Neuronal stem cell (in vitro differentiated cells): ENCODE measurements at regions not wholly inside any gene's neighbourhood (a gene's known extent, or its start where the extent isn't known, plus 50 kb on each side); places are given as distances from the start of the nearest gene placed in this dataset.

ENCODE experiments used
- DNase-seq: peaks from one replicate; pipeline ENCODE4 v3.0.0-alpha.2; 2013; ENCODE audit warnings: low spot score
- H2AFZ ChIP-seq: one replicate; pipeline ENCODE4 v1.6.1; 2013; ENCODE audit warnings: mild to moderate bottlenecking, low read length, inconsistent platforms
- H2AK5ac ChIP-seq: 2 replicates; pipeline ENCODE4 v1.6.1; 2013; ENCODE audit warnings: low read depth, mild to moderate bottlenecking, inconsistent platforms, low read length, moderate library complexity, mixed read lengths
- H2BK120ac ChIP-seq: 2 replicates; pipeline ENCODE4 v1.6.1; 2013; ENCODE audit warnings: low read depth, mild to moderate bottlenecking, inconsistent platforms, low read length, moderate library complexity, mixed read lengths
- H2BK12ac ChIP-seq: one replicate; pipeline ENCODE4 v1.6.1; 2013; ENCODE audit warnings: low read length, inconsistent platforms
- H2BK15ac ChIP-seq: 2 replicates; pipeline ENCODE4 v1.6.1; 2013; ENCODE audit warnings: mild to moderate bottlenecking, low read length, inconsistent platforms, mixed read lengths
- H2BK5ac ChIP-seq: one replicate; pipeline ENCODE4 v1.6.1; 2013; ENCODE audit warnings: inconsistent platforms, mild to moderate bottlenecking, low read length, moderate library complexity
- H3K14ac ChIP-seq: one replicate; pipeline ENCODE4 v1.6.1; 2013; ENCODE audit warnings: low read length, inconsistent platforms
- H3K18ac ChIP-seq: 2 replicates; pipeline ENCODE4 v1.6.1; 2013; ENCODE audit warnings: low read length, inconsistent platforms
- H3K23ac ChIP-seq: 2 replicates; pipeline ENCODE4 v1.6.1; 2013; ENCODE audit warnings: low read depth, mild to moderate bottlenecking, mixed read lengths, low read length, inconsistent platforms; ENCODE audit not compliant: poor library complexity
- H3K27ac ChIP-seq: replicated peaks from 3 replicates; pipeline ENCODE4 v1.5.1; 2013; ENCODE audit warnings: low read length, inconsistent platforms
- H3K27me3 ChIP-seq, 3 experiments: 2 replicates each; pipeline ENCODE4 v1.6.1; 2013; ENCODE audit warnings: low read length in 3 of 3, mild to moderate bottlenecking in 2 of 3, inconsistent platforms in 1 of 3, low read depth in 1 of 3, mixed read lengths in 1 of 3, moderate library complexity in 1 of 3; ENCODE audit not compliant: control insufficient read depth in 3 of 3, insufficient read depth in 3 of 3
- H3K36me3 ChIP-seq, 2 donors: replicated peaks in 1 of 2; 2 replicates each; pipeline ENCODE4 v1.6.1; 2013; ENCODE audit warnings: low read length in 2 of 2; ENCODE audit not compliant: control insufficient read depth in 2 of 2, insufficient read depth in 2 of 2
- H3K4ac ChIP-seq: 2 replicates; pipeline ENCODE4 v1.6.1; 2013; ENCODE audit warnings: inconsistent platforms, mild to moderate bottlenecking, low read length, moderate library complexity
- H3K4me1 ChIP-seq, 2 donors: 1 replicate in 1 of 2; 2 replicates in 1 of 2; pipeline ENCODE4 v1.6.1; 2013; ENCODE audit warnings: low read length in 2 of 2, low read depth in 1 of 2; ENCODE audit not compliant: control insufficient read depth in 2 of 2, insufficient read depth in 1 of 2
- H3K4me2 ChIP-seq: one replicate; pipeline ENCODE4 v1.6.1; 2013; ENCODE audit warnings: mild to moderate bottlenecking, low read length, inconsistent platforms; ENCODE audit not compliant: insufficient read depth, poor library complexity, severe bottlenecking
- H3K4me3 ChIP-seq, 2 donors: 2 replicates each; pipeline ENCODE4 v1.5.1; 2013; ENCODE audit warnings: low read length in 2 of 2, mild to moderate bottlenecking in 2 of 2, inconsistent platforms in 1 of 2, moderate library complexity in 1 of 2
- H3K79me1 ChIP-seq: one replicate; pipeline ENCODE4 v1.6.1; 2013; ENCODE audit warnings: low read depth, mild to moderate bottlenecking, inconsistent platforms, low read length, moderate library complexity
- H3K9ac ChIP-seq: one replicate; pipeline ENCODE4 v1.6.1; 2013; ENCODE audit warnings: mild to moderate bottlenecking, low read depth, low read length, inconsistent platforms; ENCODE audit not compliant: poor library complexity
- H3K9me3 ChIP-seq, 2 donors: replicated peaks in 1 of 2; 2 replicates each; pipeline versions ENCODE3 to v1.6.1; 2013; ENCODE audit warnings: low read length in 2 of 2, mild to moderate bottlenecking in 2 of 2, inconsistent platforms in 1 of 2, low read depth in 1 of 2, mixed read lengths in 1 of 2, moderate library complexity in 1 of 2; ENCODE audit not compliant: control insufficient read depth in 2 of 2, insufficient read depth in 1 of 2
- H4K8ac ChIP-seq: one replicate; pipeline ENCODE4 v1.6.1; 2013; ENCODE audit warnings: low read depth, mild to moderate bottlenecking, inconsistent platforms, low read length, moderate library complexity
- H4K91ac ChIP-seq: one replicate; pipeline ENCODE4 v1.6.1; 2013; ENCODE audit warnings: low read length, low read depth, mild to moderate bottlenecking, inconsistent platforms; ENCODE audit not compliant: poor library complexity
- WGBS, 2 donors: extraction: QIAGEN DNeasy Blood & Tissue Kit; methylation state at CpG; one replicate each; pipeline ENCODE4 v1.1.7; 2013; ENCODE audit warnings: missing lambda C conversion rate in 2 of 2, mixed read lengths in 1 of 2; ENCODE audit not compliant: insufficient read length in 2 of 2, insufficient replicate concordance in 1 of 2; ENCODE audit errors: extremely low coverage in 2 of 2; 5-methylcytosine and 5-hydroxymethylcytosine counted together

GRCh38 chr21:24444736-24445135 lies 1162.5 kb downstream of the MRPL39 start:
- Histone ChIP-seq H2BK15ac (no peak overlapping the region), H3K4me1 (no peaks in the 10 kb centered on the region), H3K23ac (no peak overlapping the region), H3K18ac (no peak overlapping the region), H2AFZ (no peak overlapping the region), H3K79me1 (no peaks in the 10 kb centered on the region), H3K4me2 (no peak overlapping the region), H4K8ac (no peak overlapping the region), H4K91ac (no peak overlapping the region), H3K27ac (no peak overlapping the region), H3K4me3 (no peak overlapping the region), H3K4ac (no peak overlapping the region), H3K36me3 (no peaks in the 10 kb centered on the region), H2BK5ac (no peak overlapping the region), H3K9me3 (no peaks in the 10 kb centered on the region), H3K9ac (no peak overlapping the region), H2AK5ac (no peak overlapping the region), H2BK120ac (no peak overlapping the region), H2BK12ac (no peak overlapping the region), H3K14ac (no peak overlapping the region), H3K27me3 (no peaks in the 10 kb centered on the region)
- DNase-seq = no peak

DNA sequence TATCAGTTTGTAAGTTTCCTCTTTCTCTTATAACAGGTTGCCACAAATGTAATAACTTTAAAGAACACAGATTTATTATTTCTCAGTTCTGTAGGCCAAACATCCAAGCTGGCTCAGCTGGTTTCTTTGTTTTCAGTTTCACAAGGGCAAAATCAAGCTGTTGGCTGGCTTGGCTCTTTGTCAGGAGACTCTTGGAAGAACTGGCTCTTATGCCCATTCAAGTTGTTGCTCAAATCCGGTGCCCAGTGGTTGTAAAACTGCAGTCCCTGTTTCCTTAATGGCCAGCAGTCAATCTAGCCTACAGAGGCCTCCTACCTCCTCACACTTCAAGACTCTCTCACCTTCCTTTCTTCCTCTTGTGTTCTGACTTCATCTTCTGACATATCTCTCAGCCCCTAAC lies 1171.0 kb downstream of the MRPL39 start:
- Histone ChIP-seq H2BK12ac (no peak overlapping the region), H3K9me3 (no peaks in the 10 kb centered on the region), H3K23ac (no peak overlapping the region), H3K4ac (no peak overlapping the region), H3K27ac (no peak overlapping the region), H3K4me3 (no peak overlapping the region), H3K4me1 (no peaks in the 10 kb centered on the region), H2BK120ac (no peak overlapping the region), H3K27me3 (no peaks in the 10 kb centered on the region), H2AFZ (no peak overlapping the region), H3K4me2 (no peak overlapping the region), H4K91ac (no peak overlapping the region), H3K18ac (no peak overlapping the region), H2BK15ac (no peak overlapping the region), H3K14ac (no peak overlapping the region), H3K36me3 (no peaks in the 10 kb centered on the region), H2AK5ac (no peak overlapping the region), H3K79me1 (no peaks in the 10 kb centered on the region), H4K8ac (no peak overlapping the region), H2BK5ac (no peak overlapping the region), H3K9ac (no peak overlapping the region)
- DNase-seq = no peak
- no CpG with 5 or more reads among the region's 1 CpG for WGBS, 2 donors

DNA sequence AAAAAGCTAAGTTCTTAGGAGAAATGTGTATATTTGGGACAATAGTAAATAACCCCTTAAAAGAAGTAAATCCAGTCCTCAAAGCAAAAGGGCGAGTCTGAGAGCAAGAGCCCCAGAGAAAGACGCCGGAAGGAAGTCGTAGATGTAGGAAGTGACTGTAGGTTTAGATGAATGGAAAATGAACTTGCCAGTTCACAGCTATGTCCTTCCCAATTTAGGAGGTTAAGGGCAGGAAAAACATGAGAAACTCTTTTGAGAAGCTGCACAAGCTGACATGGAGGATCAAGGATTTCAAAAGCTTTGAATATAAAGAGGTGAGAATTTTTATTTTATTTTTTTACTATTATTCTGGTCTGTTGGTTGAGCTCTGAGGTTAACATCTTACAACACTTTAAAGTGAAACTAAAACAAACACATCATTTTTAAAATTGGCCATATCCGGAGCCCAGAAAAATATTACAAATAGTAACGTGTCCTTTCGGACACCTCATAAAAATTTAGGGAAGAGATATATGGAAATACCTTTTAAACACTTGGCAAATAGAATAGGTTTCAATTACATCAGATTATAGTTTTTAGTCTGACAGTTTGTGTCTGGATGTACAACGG lies 1178.6 kb downstream of the MRPL39 start:
- Histone ChIP-seq H3K4me3 (no peak overlapping the region), H2BK120ac (no peak overlapping the region), H3K36me3 (no peaks in the 10 kb centered on the region), H2AK5ac (no peak overlapping the region), H2AFZ (no peak overlapping the region), H3K9me3 (no peaks in the 10 kb centered on the region), H3K23ac (no peak overlapping the region), H3K4ac (no peak overlapping the region), H2BK12ac (no peak overlapping the region), H3K9ac (no peak overlapping the region), H3K4me1 (no peaks in the 10 kb centered on the region), H3K79me1 (no peaks in the 10 kb centered on the region), H2BK5ac (no peak overlapping the region), H3K27me3 (no peaks in the 10 kb centered on the region), H3K18ac (no peak overlapping the region), H4K91ac (no peak overlapping the region), H3K14ac (no peak overlapping the region), H4K8ac (no peak overlapping the region), H3K4me2 (no peak overlapping the region), H2BK15ac (no peak overlapping the region), H3K27ac (no peak overlapping the region)
- no CpG with 5 or more reads among the region's 8 CpGs for WGBS, 2 donors
- no peak for DNase-seq

GRCh38 chr21:24424776-24425175 lies 1182.5 kb downstream of the MRPL39 start:
- Histone ChIP-seq H3K9ac (no peak overlapping the region), H2AFZ (no peak overlapping the region), H2BK12ac (no peak overlapping the region), H3K27me3 (no peaks in the 10 kb centered on the region), H3K4me3 (no peak overlapping the region), H3K36me3 (no peaks in the 10 kb centered on the region), H3K18ac (no peak overlapping the region), H2BK120ac (no peak overlapping the region), H3K4me1 (no peaks in the 10 kb centered on the region), H3K27ac (no peak overlapping the region), H3K23ac (no peak overlapping the region), H3K4me2 (no peak overlapping the region), H2BK15ac (no peak overlapping the region), H3K9me3 (no peaks in the 10 kb centered on the region), H3K14ac (no peak overlapping the region), H3K4ac (no peak overlapping the region), H2AK5ac (no peak overlapping the region), H4K8ac (no peak overlapping the region), H2BK5ac (no peak overlapping the region), H4K91ac (no peak overlapping the region), H3K79me1 (no peaks in the 10 kb centered on the region)
- WGBS, 2 donors = 100% methylated on average over 1 of the region's 4 CpGs; no CpG with 5 or more reads in 1 of the 2 donors
- no peak for DNase-seq
